HG03139 (cell line): ENCODE measurements at regions not wholly inside any gene's neighbourhood (a gene's known extent, or its start where the extent isn't known, plus 50 kb on each side); places are given as distances from the start of the nearest gene placed in this dataset.
"Not testable (repeated sequence)": the region's sequence is repeated elsewhere in the genome, so short reads cannot be mapped to it uniquely, and the experiment has no call there.

ENCODE experiments used
- ATAC-seq: cut with Tn5 transposase; IDR thresholded peaks from one replicate; pipeline ENCODE4 v1.9.1; 2021; ENCODE audit not compliant: unreplicated experiment

- ATAC-seq, result no peak
These were observed 235.8 kb upstream of the ARHGEF26 start for GRCh38 chr3:153885359-153885758.

DNA sequence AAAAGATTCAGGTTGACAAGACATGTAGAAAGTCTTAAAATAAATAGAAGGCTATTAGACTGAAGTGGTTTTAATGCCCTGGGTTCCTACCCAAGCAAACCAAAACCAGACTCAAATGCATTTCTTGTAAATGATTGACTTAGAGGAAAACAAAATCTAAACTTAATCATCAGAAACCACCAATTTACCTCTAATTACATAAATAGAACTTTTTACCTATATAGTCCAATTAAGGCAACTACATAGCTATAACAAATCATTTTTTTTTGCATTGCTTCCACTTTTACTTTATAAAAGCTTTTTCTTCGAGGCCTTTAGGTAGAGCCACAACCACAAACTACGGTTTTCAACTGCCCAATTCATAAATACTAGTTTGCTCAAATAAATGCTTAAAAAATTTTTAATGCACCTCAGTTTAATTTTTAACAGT is 231.3 kb upstream of the ARHGEF26 start:
- no peak for ATAC-seq

DNA sequence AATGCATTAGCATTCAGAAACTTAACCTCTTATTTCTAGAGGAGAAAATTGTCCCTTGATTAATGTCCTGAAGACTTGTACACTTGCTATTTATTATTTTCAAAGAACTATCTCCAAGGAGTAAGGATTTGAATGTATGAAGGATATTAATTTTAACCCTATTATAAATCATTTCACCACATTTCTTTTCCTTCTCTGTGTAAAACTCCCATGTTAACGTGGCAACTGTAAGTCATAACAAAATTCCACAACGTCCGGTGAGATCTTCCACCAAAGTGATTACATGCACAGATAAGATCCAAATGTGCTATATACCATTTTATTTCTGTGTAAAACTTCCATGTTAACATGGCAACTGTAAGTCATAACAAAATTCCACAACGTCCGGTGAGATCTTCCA is 229.1 kb upstream of the ARHGEF26 start:
- no peak for ATAC-seq

- ATAC-seq, result no peak
These were observed 226.3 kb upstream of the ARHGEF26 start for GRCh38 chr3:153894857-153895256.

GRCh38 chr3:153896197-153896596 is 225.0 kb upstream of the ARHGEF26 start:
- no peak for ATAC-seq

- peak; percentile 84 for ATAC-seq
These were observed 224.0 kb upstream of the ARHGEF26 start for GRCh38 chr3:153897025-153897723.

GRCh38 chr3:153897842-153898241 is 223.3 kb upstream of the ARHGEF26 start:
- peak; percentile 62 for ATAC-seq

DNA sequence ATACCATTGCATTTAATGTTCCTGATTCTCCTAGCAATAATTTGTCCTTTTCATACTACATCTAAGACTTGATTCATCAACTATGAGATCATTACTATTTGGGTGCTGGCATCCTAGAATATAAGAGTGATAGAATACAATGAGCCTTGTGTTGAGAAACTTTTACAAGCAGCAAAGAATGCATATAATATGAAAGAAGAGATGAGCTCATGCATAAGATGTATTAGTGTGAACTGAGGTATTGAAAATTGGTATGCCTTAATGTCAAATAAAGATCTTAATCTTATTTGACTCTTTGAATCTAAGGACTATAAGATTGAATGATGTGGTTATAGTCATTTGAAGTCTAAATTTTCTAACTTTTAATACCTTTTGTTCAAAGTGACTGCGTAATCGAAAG is 220.0 kb upstream of the ARHGEF26 start:
- ATAC-seq, result no peak

DNA sequence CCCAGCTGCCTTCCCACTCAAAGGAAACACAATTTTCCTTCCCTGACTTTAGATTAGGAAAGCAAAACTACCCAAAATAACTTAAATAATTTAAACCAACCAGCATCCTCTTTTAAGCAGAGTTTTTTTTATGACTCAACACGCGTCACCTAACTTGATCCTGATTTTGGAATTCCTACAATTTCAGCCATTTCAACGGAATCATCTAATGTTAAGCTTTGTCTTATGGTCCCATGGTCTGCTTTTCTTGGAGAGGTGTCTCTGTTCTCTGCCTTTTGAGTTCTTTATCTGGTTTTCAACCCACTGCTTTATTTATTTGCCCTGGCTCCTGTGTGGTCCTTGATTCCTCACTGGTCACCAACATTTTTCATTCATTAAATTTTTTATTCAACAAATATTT is 219.2 kb upstream of the ARHGEF26 start:
- no peak for ATAC-seq

DNA sequence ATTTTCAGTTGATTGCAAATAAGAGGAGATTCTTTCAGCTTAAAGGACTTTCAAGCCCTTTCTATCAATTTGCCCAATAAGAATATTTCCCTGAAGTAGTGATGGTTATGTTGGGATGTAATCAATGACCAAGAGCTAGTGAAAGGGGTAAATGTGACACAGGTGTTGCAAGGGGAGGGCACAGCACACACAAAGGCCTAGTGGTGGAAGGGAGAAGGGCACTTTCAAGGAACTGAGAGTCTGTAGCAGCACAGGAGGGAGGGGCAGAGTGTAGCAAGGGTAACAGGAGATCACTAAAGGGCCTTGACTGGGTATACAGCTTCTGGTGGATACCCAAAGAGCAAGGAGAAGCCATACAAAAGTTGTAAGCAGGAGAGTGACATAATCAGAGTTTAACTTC is 217.8 kb upstream of the ARHGEF26 start:
- peak; percentile 74 for ATAC-seq

GRCh38 chr3:153906366-153906765 is 214.8 kb upstream of the ARHGEF26 start:
- no peak for ATAC-seq

GRCh38 chr3:153910387-153910786 is 210.8 kb upstream of the ARHGEF26 start:
- ATAC-seq, result no peak

DNA sequence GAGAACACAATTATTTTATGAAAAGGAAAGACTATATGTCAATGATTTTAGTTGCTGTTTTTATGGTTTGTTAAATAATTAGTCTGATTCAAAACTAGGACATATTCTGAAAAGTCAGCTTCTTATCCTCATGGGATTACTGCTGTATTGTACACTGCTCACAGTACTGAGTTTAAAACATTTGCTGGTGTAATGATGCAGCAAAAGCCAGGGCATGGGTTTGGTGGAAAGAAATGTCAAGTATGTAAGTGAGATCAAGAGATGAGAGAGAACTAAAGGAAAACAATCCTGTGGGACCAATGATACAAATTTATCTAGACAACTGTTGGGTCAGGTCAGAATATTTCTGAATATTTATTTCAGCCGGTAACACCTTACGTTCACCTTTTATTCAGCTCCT is 210.1 kb upstream of the ARHGEF26 start:
- ATAC-seq, result no peak

- ATAC-seq, result no peak
These were observed 201.4 kb upstream of the ARHGEF26 start for GRCh38 chr3:153919773-153920172.

- ATAC-seq, result no peak
These were observed 199.4 kb upstream of the ARHGEF26 start for GRCh38 chr3:153921826-153922225.

DNA sequence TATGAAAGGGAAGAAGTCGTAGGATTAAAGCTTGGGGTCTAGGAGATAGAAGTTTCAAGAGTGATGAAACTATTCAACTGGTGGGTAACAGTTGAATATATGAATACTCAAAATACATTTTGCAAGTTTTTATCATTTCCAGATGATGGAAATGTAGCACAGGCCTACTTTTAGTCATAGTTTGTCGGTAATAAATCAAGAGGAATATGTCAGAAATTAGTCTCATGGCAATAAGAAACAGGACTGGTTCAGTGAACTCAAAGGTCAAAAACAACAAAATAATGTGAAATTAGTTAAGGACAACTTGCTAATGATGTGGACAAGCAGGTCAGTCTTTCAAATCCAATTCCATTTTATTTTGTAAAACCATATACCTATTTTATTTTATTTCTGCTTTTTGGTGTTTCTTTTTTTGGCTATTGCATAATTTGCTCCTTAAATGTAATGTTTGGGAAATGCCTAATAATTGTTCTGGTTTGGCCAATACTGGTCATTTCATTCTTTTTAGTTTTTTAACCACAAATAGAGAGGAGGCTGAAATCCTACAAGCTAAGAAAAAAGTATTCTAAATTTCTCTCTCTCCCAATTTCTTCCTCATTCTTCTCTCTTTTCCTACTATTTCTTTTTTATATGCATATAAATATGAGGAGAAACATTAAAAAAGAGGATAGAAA is 195.2 kb upstream of the ARHGEF26 start:
- no peak for ATAC-seq

- peak; percentile 58 for ATAC-seq
These were observed 194.1 kb upstream of the ARHGEF26 start for GRCh38 chr3:153927107-153927506.

GRCh38 chr3:153928851-153929250 is 192.3 kb upstream of the ARHGEF26 start:
- ATAC-seq, result no peak

- ATAC-seq, result not testable (repeated sequence)
These were observed 187.7 kb upstream of the ARHGEF26 start for GRCh38 chr3:153933481-153933880.

DNA sequence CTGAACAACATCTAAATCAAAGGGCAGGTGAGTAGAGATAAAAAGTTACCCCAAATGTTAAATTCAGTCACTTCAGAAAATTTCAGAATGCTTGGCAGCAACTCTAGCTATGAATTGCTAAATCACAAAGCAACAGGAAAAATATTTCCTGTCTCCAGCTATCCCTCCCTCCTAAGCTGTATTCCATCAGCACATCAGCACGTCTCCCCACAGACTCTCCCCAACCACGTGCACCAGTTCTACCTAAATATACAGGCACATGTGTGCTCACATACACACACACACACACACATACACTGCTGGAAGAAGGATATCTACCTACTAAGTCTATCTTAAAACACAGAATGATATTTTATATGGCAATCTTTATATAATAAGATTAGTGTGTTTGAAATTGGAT is 177.1 kb upstream of the ARHGEF26 start:
- no peak for ATAC-seq

DNA sequence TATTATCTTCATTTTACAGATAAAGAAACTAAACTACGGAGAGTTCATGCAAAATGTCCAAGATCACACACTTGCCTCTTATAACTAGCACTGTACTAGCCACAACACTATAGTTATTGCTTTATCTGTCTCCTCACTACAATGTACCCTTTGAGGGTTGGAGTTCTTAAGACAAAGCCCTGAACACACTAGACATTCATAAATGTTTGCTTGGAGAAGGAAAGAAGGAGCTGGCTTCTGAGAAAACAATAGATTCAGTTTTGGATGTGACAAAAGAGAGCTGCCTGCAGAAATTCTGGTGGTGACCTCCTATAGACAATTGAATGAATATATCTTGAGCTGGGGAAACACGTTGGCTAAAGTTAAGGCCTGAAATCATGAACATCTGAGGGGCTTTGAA is 169.9 kb upstream of the ARHGEF26 start:
- ATAC-seq, result no peak

GRCh38 chr3:153952091-153952490 is 169.1 kb upstream of the ARHGEF26 start:
- ATAC-seq, result no peak

DNA sequence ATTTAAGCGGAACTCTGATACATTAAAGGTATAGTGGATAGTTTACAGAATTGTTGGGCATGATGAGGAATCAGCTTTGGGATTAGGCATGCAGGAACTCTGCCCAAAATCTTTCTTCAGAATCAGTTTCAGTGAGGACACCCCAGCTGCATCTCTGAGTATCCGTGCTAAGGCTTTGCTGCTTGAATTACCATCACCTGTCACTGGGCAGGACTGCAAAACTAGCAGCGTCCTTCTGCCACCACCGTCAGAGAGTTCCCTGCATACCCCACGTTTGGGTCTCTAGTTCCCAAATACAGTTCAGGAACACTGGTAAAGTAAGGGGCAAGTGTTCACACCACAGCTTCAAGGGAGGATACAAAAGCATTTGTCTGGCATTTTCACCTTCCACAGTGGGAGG is 164.6 kb upstream of the ARHGEF26 start:
- ATAC-seq, result no peak
